OCI-LY7 (cell line): ENCODE measurements at regions not wholly inside any gene's neighbourhood (a gene's known extent, or its start where the extent isn't known, plus 50 kb on each side); places are given as distances from the start of the nearest gene placed in this dataset.

Experiments
- CTCF ChIP-seq: fragments of 200-600 bp; sonication (generic); conservative IDR thresholded peaks from 2 replicates; pipeline ENCODE4 v1.5.1; 2014; ENCODE audit warnings: mild to moderate bottlenecking, antibody characterized with exemption, low read length, moderate library complexity, mixed read lengths
- EZH2phosphoT487 ChIP-seq: fragments of 200-600 bp; sonication (generic); IDR thresholded peaks from 2 replicates; pipeline ENCODE4 v1.6.1; 2018; ENCODE audit warnings: low read depth, borderline replicate concordance, mild to moderate bottlenecking, mixed run types, antibody characterized with exemption, low read length, moderate library complexity, mixed read lengths

GRCh38 chr2:17084877-17085276 is 419.2 kb upstream of the CYRIA start:
- TF ChIP-seq CTCF, result no peak
- no peak for TF ChIP-seq EZH2phosphoT487
